SK-N-MC (cell line): ENCODE measurements at regions not wholly inside any gene's neighbourhood (a gene's known extent, or its start where the extent isn't known, plus 50 kb on each side); places are given as distances from the start of the nearest gene placed in this dataset.
"Not testable (repeated sequence)": the region's sequence is repeated elsewhere in the genome, so short reads cannot be mapped to it uniquely, and the experiment has no call there.

ENCODE experiments used
- DNase-seq: peaks from one replicate; pipeline ENCODE4 v3.0.0-alpha.2; 2011; ENCODE audit warnings: low read depth, low spot score
- H3K27ac ChIP-seq: fragments of 200-600 bp; sonication (generic); 2 replicates; pipeline ENCODE4 v1.5.1; 2016; ENCODE audit warnings: mixed run types
- H3K36me3 ChIP-seq: fragments of 200-600 bp; sonication (generic); 2 replicates; pipeline ENCODE4 v1.6.1; 2017; ENCODE audit warnings: antibody characterized with exemption, low read length, mixed read lengths; ENCODE audit not compliant: insufficient read depth
- H3K4me3 ChIP-seq: fragments of 200-600 bp; sonication (generic); 2 replicates; pipeline ENCODE4 v1.5.1; 2016
- H3K9ac ChIP-seq: fragments of 200-600 bp; sonication (generic); 2 replicates; pipeline ENCODE4 v1.8.0; 2017; ENCODE audit warnings: mixed run types, mixed read lengths; ENCODE audit not compliant: insufficient read length
- H3K9me3 ChIP-seq: fragments of 200-600 bp; sonication (generic); 2 replicates; pipeline ENCODE4 v1.6.1; 2017; ENCODE audit warnings: low read depth, mild to moderate bottlenecking, antibody characterized with exemption, low read length, moderate library complexity, mixed read lengths
- EZH2 ChIP-seq: fragments of 200-600 bp; sonication (generic); IDR thresholded peaks from one replicate; pipeline ENCODE4 v1.6.1; 2017; ENCODE audit warnings: antibody characterized with exemption
- FOXP2 ChIP-seq: optimal IDR thresholded peaks from 2 replicates; pipeline ENCODE3; 2011; ENCODE audit warnings: mild to moderate bottlenecking, moderate library complexity; ENCODE audit not compliant: insufficient read depth; ENCODE audit errors: extremely low read length, control extremely low read depth
- POLR2AphosphoS5 ChIP-seq: IDR thresholded peaks from 2 replicates; pipeline ENCODE4 v1.6.1; 2012; ENCODE audit warnings: mild to moderate bottlenecking, low read depth, low read length, borderline replicate concordance

DNA sequence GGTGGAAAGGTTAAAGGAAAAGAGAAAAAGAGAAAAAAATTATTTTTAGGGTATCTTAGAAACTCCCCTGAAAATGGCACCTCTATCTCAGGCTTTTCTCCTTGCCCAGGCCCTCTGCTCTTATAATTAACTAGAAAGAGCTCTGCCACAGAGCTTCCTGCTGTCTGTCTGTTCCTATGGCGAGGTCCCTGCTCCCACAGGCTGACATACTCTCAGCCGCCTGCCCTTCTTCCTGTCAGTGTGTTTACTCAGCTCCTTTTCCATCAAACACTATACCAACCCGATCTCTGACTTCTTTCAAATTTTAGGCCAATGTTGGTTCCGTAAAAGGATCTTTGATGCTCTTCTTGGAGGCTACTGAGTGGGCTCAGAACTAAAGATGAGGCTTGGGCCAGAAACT is 482.6 kb downstream of the DMAC1 start:
- H3K9ac ChIP-seq = no peak overlapping the region
- H3K4me3 ChIP-seq = no peak overlapping the region
- H3K27ac ChIP-seq = no peak overlapping the region
- peaks cover 5% of the 10 kb centered on the region; the same call in 1 of the 2 replicates for H3K9me3 ChIP-seq
- TF ChIP-seq POLR2AphosphoS5 = no peak
- no peak for TF ChIP-seq EZH2
- no peak for TF ChIP-seq FOXP2
- DNase-seq = no peak
- no peaks in the 10 kb centered on the region for H3K36me3 ChIP-seq

- H3K27ac ChIP-seq = no peak overlapping the region
Observed at GRCh38 chr9:7316166-7316795, 483.3 kb downstream of the DMAC1 start.

GRCh38 chr9:7315746-7316145 is 483.8 kb downstream of the DMAC1 start:
- TF ChIP-seq EZH2 (no peak), POLR2AphosphoS5 (no peak), FOXP2 (no peak)
- 0 out of 2 replicates have a peak, but pooled peaks cover 2% of the 10 kb centered on the region for H3K9me3 ChIP-seq
- DNase-seq = no peak
- H3K4me3 ChIP-seq = no peak overlapping the region
- H3K9ac ChIP-seq = no peak overlapping the region
- H3K27ac ChIP-seq = no peak overlapping the region
- H3K36me3 ChIP-seq = no peaks in the 10 kb centered on the region

More at GRCh38 chr9:7316166-7316795, 483.3 kb downstream of the DMAC1 start:
- H3K4me3 ChIP-seq = no peak overlapping the region
- no peak for DNase-seq
- H3K36me3 ChIP-seq = no peaks in the 10 kb centered on the region
- TF ChIP-seq EZH2 (no peak), FOXP2 (no peak), POLR2AphosphoS5 (no peak)
- H3K9me3 ChIP-seq = peaks cover 3% of the 10 kb centered on the region; the same call in 1 of the 2 replicates
- no peak overlapping the region for H3K9ac ChIP-seq

DNA sequence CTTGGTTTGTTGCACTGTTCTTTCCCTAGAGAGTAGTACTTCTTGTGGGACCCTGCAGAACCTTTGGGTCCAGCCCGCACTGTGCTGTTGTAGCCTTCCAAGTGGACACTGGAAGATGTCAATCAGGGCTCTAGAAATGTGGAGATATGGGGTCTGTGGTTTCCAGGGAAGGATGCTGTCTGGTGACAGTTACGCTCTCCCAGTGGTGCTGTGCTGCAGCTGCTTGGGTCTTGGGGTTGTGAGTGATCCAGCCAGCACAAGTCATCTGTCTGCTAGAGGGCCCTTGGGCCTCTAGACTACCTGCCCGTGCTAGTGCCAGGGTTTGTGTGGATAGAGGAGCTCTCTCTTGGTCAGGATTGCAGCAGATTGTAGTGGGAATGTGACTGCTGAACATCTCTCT is 484.5 kb downstream of the DMAC1 start:
- Histone ChIP-seq H3K27ac (no peak overlapping the region), H3K9me3 (0 out of 2 replicates have a peak, but pooled peaks cover 2% of the 10 kb centered on the region), H3K4me3 (no peak overlapping the region), H3K9ac (no peak overlapping the region), H3K36me3 (no peaks in the 10 kb centered on the region)
- TF ChIP-seq POLR2AphosphoS5 (no peak), EZH2 (no peak), FOXP2 (no peak)
- no peak for DNase-seq

DNA sequence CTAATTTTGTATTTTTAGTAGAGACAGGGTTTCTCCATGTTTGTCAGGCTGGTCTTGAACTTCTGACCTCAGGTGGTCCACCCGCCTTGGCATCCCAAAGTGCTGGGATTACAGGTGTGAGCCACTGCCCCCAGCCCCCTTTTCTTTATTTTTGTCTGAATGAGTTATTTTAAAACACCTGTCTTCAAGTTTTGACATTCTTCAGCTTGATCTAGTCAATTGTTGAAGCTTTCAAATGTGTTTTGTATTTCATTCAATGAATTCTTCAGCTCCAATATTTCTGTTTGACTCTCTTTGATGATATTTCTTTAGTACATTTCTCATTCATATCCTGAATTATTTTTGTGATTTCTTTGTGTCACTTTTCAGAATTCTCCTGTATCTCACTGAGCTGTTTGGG is 486.2 kb downstream of the DMAC1 start:
- Histone ChIP-seq H3K9ac (no peak overlapping the region), H3K36me3 (no peaks in the 10 kb centered on the region), H3K27ac (no peak overlapping the region), H3K9me3 (0 out of 2 replicates have a peak, but pooled peaks cover 2% of the 10 kb centered on the region), H3K4me3 (no peak overlapping the region)
- no peak for DNase-seq
- no peak for TF ChIP-seq EZH2
- TF ChIP-seq FOXP2 = no peak
- no peak for TF ChIP-seq POLR2AphosphoS5

GRCh38 chr9:7309051-7309450 is 490.5 kb downstream of the DMAC1 start:
- not testable (repeated sequence) for H3K36me3 ChIP-seq, H3K4me3 ChIP-seq

GRCh38 chr9:7305677-7306076 is 493.9 kb downstream of the DMAC1 start:
- Histone ChIP-seq H3K9ac (no peak overlapping the region), H3K36me3 (no peaks in the 10 kb centered on the region), H3K9me3 (no peaks in the 10 kb centered on the region), H3K27ac (no peak overlapping the region), H3K4me3 (no peak overlapping the region)
- DNase-seq = no peak
- TF ChIP-seq EZH2 = no peak
- no peak for TF ChIP-seq POLR2AphosphoS5
- no peak for TF ChIP-seq FOXP2

More at GRCh38 chr9:7309051-7309450, 490.5 kb downstream of the DMAC1 start:
- H3K9ac ChIP-seq, H3K9me3 ChIP-seq, DNase-seq, H3K27ac ChIP-seq: not testable (repeated sequence)

DNA sequence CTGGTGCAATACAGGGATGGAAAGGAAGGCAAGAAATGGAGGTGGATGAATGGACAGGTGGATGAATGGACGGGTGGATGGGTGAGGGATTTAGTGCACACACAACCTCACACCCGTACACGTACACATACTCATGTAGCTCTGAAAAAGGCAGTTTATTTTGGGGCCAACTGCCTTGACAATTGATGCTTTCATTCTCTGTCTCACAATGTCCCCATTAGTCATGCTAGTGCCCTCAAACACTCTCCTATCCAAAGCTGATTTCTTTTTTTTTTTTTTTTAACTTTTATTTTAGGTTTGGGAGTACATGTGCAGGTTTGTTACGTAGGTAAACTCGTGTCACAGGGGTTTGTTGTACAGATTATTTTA is 495.0 kb downstream of the DMAC1 start:
- TF ChIP-seq FOXP2 = no peak
- no peak for TF ChIP-seq EZH2
- TF ChIP-seq POLR2AphosphoS5 = no peak
- Histone ChIP-seq H3K9ac (no peak overlapping the region), H3K36me3 (no peaks in the 10 kb centered on the region), H3K4me3 (no peak overlapping the region), H3K9me3 (no peaks in the 10 kb centered on the region), H3K27ac (no peak overlapping the region)
- DNase-seq = no peak
